ENCODE measurements at regions not wholly inside any gene's neighbourhood (a gene's known extent, or its start where the extent isn't known, plus 50 kb on each side); places are given as distances from the start of the nearest gene placed in this dataset.

GRCh38 chr14:98984719-98985041, 287.3 kb downstream of the BCL11B start:
- no peak overlapping the region for H2AFZ ChIP-seq (ENCODE audit: low read depth, low read length)
- no peak for DNase-seq (ENCODE audit: low read depth, low spot score)
- dilution Hi-C loops (cut with MboI; ENCODE audit: extremely low pct_ligation_motif_present, low sequenced_read_pairs) (no loop called here), intact Hi-C loops (cut with micrococcal nuclease) (no loop called here)
- no peak overlapping the region for H3K27ac ChIP-seq (ENCODE audit: insufficient read depth, low read depth, low read length)
- no peaks in the 10 kb centered on the region for H4K20me1 ChIP-seq (replicated peaks; ENCODE audit: control insufficient read depth, extremely low read depth, insufficient read depth, low read length)
- H3K36me3 ChIP-seq (ENCODE audit: control insufficient read depth in 2 of 2, extremely low read depth in 1 of 2, insufficient read depth in 2 of 2, low read length in 2 of 2): no peaks in the 10 kb centered on the region
- H3K9me1 ChIP-seq (replicated peaks; ENCODE audit: control insufficient read depth, extremely low read depth, insufficient read depth, low read length): no peaks in the 10 kb centered on the region
- no peaks in the 10 kb centered on the region for H3K79me2 ChIP-seq (ENCODE audit: control insufficient read depth, insufficient read depth, low read length)
- TF ChIP-seq EZH2 (IDR thresholded peaks at IDR 0.05; ENCODE audit: borderline replicate concordance, low read depth, low read length, severe bottlenecking) (no peak), POLR2AphosphoS5 (IDR thresholded peaks at IDR 0.05; ENCODE audit: insufficient read depth, low read depth, low read length) (no peak), JUN (IDR thresholded peaks at IDR 0.05; ENCODE audit: borderline replicate concordance, insufficient read depth, insufficient read length, low read depth) (no peak), FOS (IDR thresholded peaks at IDR 0.05; ENCODE audit: borderline replicate concordance, insufficient read depth, low read length) (no peak), MYC (IDR thresholded peaks at IDR 0.05; ENCODE audit: low read depth, low read length) (no peak), GATA2 (IDR thresholded peaks at IDR 0.05; ENCODE audit: insufficient read depth, insufficient read length, low read depth, low read length) (no peak), POLR2A (IDR thresholded peaks at IDR 0.05; ENCODE audit: low read depth, low read length) (no peak), MAX (IDR thresholded peaks at IDR 0.05; ENCODE audit: insufficient read depth, insufficient read length) (no peak)
- TF ChIP-seq, protein P1, sequence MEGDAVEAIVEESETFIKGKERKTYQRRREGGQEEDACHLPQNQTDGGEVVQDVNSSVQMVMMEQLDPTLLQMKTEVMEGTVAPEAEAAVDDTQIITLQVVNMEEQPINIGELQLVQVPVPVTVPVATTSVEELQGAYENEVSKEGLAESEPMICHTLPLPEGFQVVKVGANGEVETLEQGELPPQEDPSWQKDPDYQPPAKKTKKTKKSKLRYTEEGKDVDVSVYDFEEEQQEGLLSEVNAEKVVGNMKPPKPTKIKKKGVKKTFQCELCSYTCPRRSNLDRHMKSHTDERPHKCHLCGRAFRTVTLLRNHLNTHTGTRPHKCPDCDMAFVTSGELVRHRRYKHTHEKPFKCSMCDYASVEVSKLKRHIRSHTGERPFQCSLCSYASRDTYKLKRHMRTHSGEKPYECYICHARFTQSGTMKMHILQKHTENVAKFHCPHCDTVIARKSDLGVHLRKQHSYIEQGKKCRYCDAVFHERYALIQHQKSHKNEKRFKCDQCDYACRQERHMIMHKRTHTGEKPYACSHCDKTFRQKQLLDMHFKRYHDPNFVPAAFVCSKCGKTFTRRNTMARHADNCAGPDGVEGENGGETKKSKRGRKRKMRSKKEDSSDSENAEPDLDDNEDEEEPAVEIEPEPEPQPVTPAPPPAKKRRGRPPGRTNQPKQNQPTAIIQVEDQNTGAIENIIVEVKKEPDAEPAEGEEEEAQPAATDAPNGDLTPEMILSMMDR (IDR thresholded peaks at IDR 0.05; ENCODE audit: extremely low read depth in 1 of 2, insufficient read depth in 1 of 2, low read depth in 1 of 2, low read length in 2 of 2): no peak
- H3K4me3 ChIP-seq (replicated peaks in 1 of 3; ENCODE audit: insufficient read depth in 1 of 3, low read depth in 1 of 3, low read length in 3 of 3): no peak overlapping the region
- POLR2A ChIA-PET: no interaction called here
- no peak overlapping the region for H3K4me2 ChIP-seq (ENCODE audit: insufficient read depth, low read length)
- CTCF ChIA-PET: interaction anchor here (1.0 kb wide), 1 partner anchor 33 kb away, joined by 3 read pairs; no protein-coding TSS in a partner anchor
- H3K4me1 ChIP-seq (ENCODE audit: control insufficient read depth, extremely low read depth, insufficient read depth, low read length): no peaks in the 10 kb centered on the region
- no TSS peak for BruUV-seq (replicated peaks)
- no peak for FAIRE-seq
- H3K9ac ChIP-seq (replicated peaks; ENCODE audit: extremely low read depth, insufficient read depth, low read length): no peak overlapping the region
- H3K27me3 ChIP-seq (ENCODE audit: control insufficient read depth in 2 of 2, insufficient read depth in 2 of 2, low read length in 2 of 2): no peaks in the 10 kb centered on the region
- peaks cover 5% of the 10 kb centered on the region for H3K9me3 ChIP-seq (replicated peaks; ENCODE audit: control insufficient read depth, insufficient read depth, low read length)
